HEK293T (cell line): ENCODE measurements at regions not wholly inside any gene's neighbourhood (a gene's known extent, or its start where the extent isn't known, plus 50 kb on each side); places are given as distances from the start of the nearest gene placed in this dataset.

ENCODE experiments used
- CTCF ChIA-PET: fragments of 350-600 bp; formaldehyde crosslinking; extraction: SDS; loops from one replicate; lab custom pipeline; 2021; ENCODE audit warnings: antibody characterized with exemption, inconsistent platforms; lab: Yijun Ruan, JAX
- POLR2A ChIA-PET: fragments of 350-600 bp; formaldehyde crosslinking; extraction: SDS; loops from one replicate; lab custom pipeline; 2020; ENCODE audit warnings: antibody characterized with exemption, inconsistent platforms; lab: Yijun Ruan, JAX
- DNase-seq: peaks from one replicate; pipeline ENCODE4 v3.0.0; 2012; ENCODE audit warnings: mixed read lengths; ENCODE audit errors: extremely low spot score
- ARNT ChIP-seq: fragments of 450-650 bp; IDR thresholded peaks from 2 replicates; pipeline ENCODE4 v1.6.1; 2017; ENCODE audit warnings: mild to moderate bottlenecking
- BHLHE40 ChIP-seq: fragments of 450-650 bp; IDR thresholded peaks from 2 replicates; pipeline ENCODE4 v1.6.1; 2016; ENCODE audit warnings: mild to moderate bottlenecking, moderate library complexity, borderline replicate concordance
- CTBP1 ChIP-seq: fragments of 450-650 bp; IDR thresholded peaks from 2 replicates; pipeline ENCODE4 v1.6.1; 2016; ENCODE audit warnings: borderline replicate concordance
- ELF4 ChIP-seq: fragments of 450-650 bp; IDR thresholded peaks from 2 replicates; pipeline ENCODE4 v1.6.1; 2017; ENCODE audit warnings: antibody characterized with exemption
- FOXA1 ChIP-seq: fragments of 450-650 bp; IDR thresholded peaks from 2 replicates; pipeline ENCODE4 v1.6.1; 2016; ENCODE audit warnings: mild to moderate bottlenecking
- FOXK2 ChIP-seq: fragments of 450-650 bp; IDR thresholded peaks from 2 replicates; pipeline ENCODE4 v1.6.1; 2016; ENCODE audit warnings: mild to moderate bottlenecking
- FOXM1 ChIP-seq: fragments of 450-650 bp; IDR thresholded peaks from 2 replicates; pipeline ENCODE4 v1.6.1; 2017; ENCODE audit warnings: mild to moderate bottlenecking, borderline replicate concordance
- HDGF ChIP-seq: fragments of 450-650 bp; IDR thresholded peaks from 2 replicates; pipeline ENCODE4 v1.6.1; 2017; ENCODE audit warnings: antibody characterized with exemption, borderline replicate concordance
- L3MBTL2 ChIP-seq: fragments of 450-650 bp; conservative IDR thresholded peaks from 2 replicates; pipeline ENCODE4 v1.6.1; 2016; ENCODE audit warnings: mild to moderate bottlenecking
- LEF1 ChIP-seq: fragments of 450-650 bp; IDR thresholded peaks from 2 replicates; pipeline ENCODE4 v1.6.1; 2017; ENCODE audit warnings: mild to moderate bottlenecking, borderline replicate concordance
- NFRKB ChIP-seq: fragments of 450-650 bp; IDR thresholded peaks from 2 replicates; pipeline ENCODE4 v1.6.1; 2016; ENCODE audit warnings: mild to moderate bottlenecking, moderate library complexity
- SP1 ChIP-seq: fragments of 450-650 bp; IDR thresholded peaks from 2 replicates; pipeline ENCODE4 v1.6.1; 2017
- SUZ12 ChIP-seq: fragments of 450-650 bp; IDR thresholded peaks from 2 replicates; pipeline ENCODE4 v1.6.1; 2016; ENCODE audit warnings: mild to moderate bottlenecking
- TARDBP ChIP-seq: fragments of 450-650 bp; IDR thresholded peaks from 2 replicates; pipeline ENCODE4 v1.6.1; 2016
- ZNF384 ChIP-seq: fragments of 450-650 bp; IDR thresholded peaks from 2 replicates; pipeline ENCODE4 v1.6.1; 2016
- TF ChIP-seq, protein P1 (sequence below): fragments of 450-650 bp; IDR thresholded peaks from 2 replicates; pipeline ENCODE4 v1.6.1; 2016

GRCh38 chr6:113659762-113660404 lies 197.3 kb upstream of the MARCKS start:
- no peak for DNase-seq
- no peak for TF ChIP-seq FOXK2
- no peak for TF ChIP-seq SP1
- TF ChIP-seq CTBP1 = no peak
- TF ChIP-seq BHLHE40 = no peak
- CTCF ChIA-PET = no interaction called here
- POLR2A ChIA-PET = interaction anchor here (1.4 kb wide), 1 partner anchor 9 kb away, joined by 3 read pairs; no protein-coding TSS in a partner anchor

DNA sequence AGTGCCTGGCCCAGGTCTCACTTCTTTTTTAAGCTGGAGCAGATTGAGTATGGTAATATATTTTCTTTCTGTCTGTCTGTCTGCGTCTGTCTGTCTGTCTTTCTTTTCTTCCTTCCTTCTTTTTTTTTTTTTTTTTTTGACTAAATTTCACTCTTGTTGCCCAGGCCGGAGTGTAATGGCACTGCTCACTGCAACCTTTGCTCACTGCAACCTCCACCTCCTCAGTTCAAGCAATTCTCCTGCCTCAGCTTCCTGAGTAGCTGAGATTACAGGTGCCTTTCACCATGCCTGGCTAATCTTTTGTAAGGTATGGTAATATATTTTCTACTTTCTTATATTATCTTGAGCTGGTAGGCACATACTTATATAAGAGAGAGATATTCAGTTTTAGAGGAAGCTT lies 196.3 kb upstream of the MARCKS start:
- ChIA-PET POLR2A (interaction anchor here (1.4 kb wide), 1 partner anchor 8 kb away, joined by 3 read pairs; no protein-coding TSS in a partner anchor), CTCF (no interaction called here)
- TF ChIP-seq TARDBP (no peak), SUZ12 (no peak), FOXA1 (no peak), ARNT (no peak), HDGF (no peak), BHLHE40 (no peak), ELF4 (no peak), ZNF384 (no peak), LEF1 (no peak), FOXK2 (no peak), FOXM1 (no peak), SP1 (no peak), L3MBTL2 (no peak)
- DNase-seq = no peak

- POLR2A ChIA-PET = no interaction called here
- DNase-seq = no peak
- CTCF ChIA-PET = no interaction called here
- TF ChIP-seq NFRKB = no peak
- no peak for TF ChIP-seq LEF1
- no peak for TF ChIP-seq FOXM1
- TF ChIP-seq SP1 = no peak
- TF ChIP-seq ZNF384 = no peak
- TF ChIP-seq HDGF = no peak
- TF ChIP-seq TARDBP = no peak
- TF ChIP-seq CTBP1 = no peak
- no peak for TF ChIP-seq ARNT
- no peak for TF ChIP-seq FOXA1
- no peak for TF ChIP-seq FOXK2
- TF ChIP-seq SUZ12 = no peak
These were observed 195.0 kb upstream of the MARCKS start for GRCh38 chr6:113662093-113662665.

DNA sequence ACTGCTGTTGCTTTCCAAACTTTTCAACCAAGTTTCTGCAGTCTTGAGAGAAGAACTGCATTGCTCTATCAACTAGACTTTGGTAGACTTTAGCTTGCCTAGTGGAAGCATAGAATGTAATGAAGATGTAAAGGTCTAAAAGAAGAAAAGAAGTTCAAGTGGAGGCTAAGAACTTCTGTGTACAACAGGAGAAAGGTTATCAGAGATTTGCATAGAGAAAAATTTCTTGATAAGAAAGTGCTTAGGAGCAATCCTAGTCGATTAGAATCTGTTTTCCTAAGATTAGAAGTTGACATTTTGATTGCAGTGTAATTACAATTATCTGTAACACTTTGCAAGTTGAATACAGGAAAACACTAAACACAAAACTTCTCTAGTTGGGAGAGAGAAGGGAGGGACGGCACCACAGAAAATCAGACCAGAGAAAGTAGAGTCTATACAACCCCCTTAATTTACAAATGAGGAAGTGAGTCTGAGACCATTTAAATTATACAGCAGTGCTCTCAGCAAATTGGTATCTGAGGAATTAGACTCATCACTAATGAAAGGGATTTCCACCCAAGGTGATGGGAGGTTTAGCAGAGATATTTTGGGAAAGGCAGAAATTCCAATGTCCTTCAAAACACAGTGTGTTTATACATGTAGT lies 194.3 kb upstream of the MARCKS start:
- TF ChIP-seq, protein P1, sequence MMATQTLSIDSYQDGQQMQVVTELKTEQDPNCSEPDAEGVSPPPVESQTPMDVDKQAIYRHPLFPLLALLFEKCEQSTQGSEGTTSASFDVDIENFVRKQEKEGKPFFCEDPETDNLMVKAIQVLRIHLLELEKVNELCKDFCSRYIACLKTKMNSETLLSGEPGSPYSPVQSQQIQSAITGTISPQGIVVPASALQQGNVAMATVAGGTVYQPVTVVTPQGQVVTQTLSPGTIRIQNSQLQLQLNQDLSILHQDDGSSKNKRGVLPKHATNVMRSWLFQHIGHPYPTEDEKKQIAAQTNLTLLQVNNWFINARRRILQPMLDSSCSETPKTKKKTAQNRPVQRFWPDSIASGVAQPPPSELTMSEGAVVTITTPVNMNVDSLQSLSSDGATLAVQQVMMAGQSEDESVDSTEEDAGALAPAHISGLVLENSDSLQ = no peak
- TF ChIP-seq LEF1 (no peak), ARNT (no peak), CTBP1 (no peak)
- CTCF ChIA-PET = no interaction called here
- POLR2A ChIA-PET = no interaction called here
- no peak for DNase-seq

DNA sequence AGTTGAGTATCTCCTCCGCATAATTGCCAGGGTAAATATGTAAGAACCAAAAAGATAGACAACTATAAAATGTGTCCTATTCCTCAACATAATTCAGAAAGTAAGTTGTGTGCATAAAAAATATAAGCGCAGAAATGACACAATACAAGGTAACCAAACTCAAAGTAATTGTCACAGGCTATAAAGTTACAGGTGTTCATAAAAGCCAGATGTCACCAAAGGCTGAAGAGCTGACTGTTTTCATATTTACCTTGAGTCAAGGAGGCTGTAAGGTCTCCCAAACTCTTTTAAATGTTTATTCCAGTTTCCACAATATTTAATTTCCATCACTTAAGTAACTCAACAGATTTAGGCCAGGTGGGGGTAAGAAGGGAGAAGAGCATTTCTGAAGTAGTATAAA lies 192.2 kb upstream of the MARCKS start:
- TF ChIP-seq TARDBP = no peak
- TF ChIP-seq HDGF = no peak
- DNase-seq = no peak
- POLR2A ChIA-PET = no interaction called here
- CTCF ChIA-PET = interaction anchor here (0.6 kb wide), 1 partner anchor 79 kb away, joined by 3 read pairs; no protein-coding TSS in a partner anchor

DNA sequence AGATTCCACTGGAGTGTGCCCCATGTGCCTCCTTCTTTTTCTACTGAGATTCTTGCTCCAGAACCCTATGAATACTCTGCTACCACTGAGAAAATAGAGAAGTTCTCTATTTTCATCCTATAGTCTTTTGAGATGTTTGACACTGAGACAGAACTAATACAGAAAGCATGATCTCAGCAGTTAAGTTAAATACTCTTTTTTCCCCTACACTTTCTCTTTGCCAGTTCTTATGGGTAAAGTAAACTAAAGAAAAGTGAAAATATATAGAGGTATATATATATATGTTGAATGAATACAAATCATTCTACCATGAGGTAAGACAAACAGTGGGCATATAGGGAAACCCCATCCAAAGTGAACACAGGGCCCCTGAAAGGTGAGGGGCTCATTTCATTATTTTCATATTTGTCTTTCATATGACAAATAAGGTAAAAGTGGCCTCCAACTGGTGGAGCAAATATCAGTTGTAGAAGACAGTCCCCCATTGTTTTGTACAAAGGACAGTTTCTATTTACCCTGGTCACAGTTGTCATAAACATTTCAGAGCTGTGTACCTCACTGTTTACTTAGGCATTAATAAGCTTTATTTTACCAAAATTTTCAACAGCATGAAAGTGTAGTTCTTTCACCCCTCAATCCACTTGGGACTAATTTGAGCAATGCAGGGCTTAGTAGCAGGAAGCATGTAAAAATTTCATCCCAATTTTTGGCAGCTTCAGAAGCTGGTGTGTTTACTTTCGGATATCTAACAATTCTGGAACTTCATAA lies 188.3 kb upstream of the MARCKS start:
- no peak for DNase-seq
- ChIA-PET CTCF (no interaction called here), POLR2A (interaction anchor here (1.1 kb wide), 1 partner anchor 8 kb away, joined by 3 read pairs; no protein-coding TSS in a partner anchor)
- TF ChIP-seq NFRKB = no peak
- no peak for TF ChIP-seq FOXK2
- no peak for TF ChIP-seq ARNT
- no peak for TF ChIP-seq HDGF
- TF ChIP-seq FOXA1 = no peak
- TF ChIP-seq ELF4 = no peak
- no peak for TF ChIP-seq L3MBTL2
- TF ChIP-seq FOXM1 = no peak
- TF ChIP-seq, protein P1 = no peak
- TF ChIP-seq LEF1 = no peak
- no peak for TF ChIP-seq CTBP1
- TF ChIP-seq SP1 = no peak
- no peak for TF ChIP-seq ZNF384
